ENCODE measurements at regions not wholly inside any gene's neighbourhood (a gene's known extent, or its start where the extent isn't known, plus 50 kb on each side); places are given as distances from the start of the nearest gene placed in this dataset.

GRCh38 chr3:81308306-81308705 lies 453.1 kb downstream of the GBE1 start:
- no peak for TF ChIP-seq ZBTB33 (IDR thresholded peaks at IDR 0.05)
- TF ChIP-seq MAX (IDR thresholded peaks at IDR 0.05): no peak
- TF ChIP-seq CTCF (IDR thresholded peaks at IDR 0.05; ENCODE audit: low read depth, low read length, missing input control): no peak
- no peak for TF ChIP-seq ATF3 (IDR thresholded peaks at IDR 0.05)
- no peak for TF ChIP-seq GABPA (IDR thresholded peaks at IDR 0.05 in 1 of 2, conservative IDR thresholded peaks at IDR 0.05 in 1 of 2)
- no peak for TF ChIP-seq TAF1 (conservative IDR thresholded peaks at IDR 0.05)
- TF ChIP-seq REST (IDR thresholded peaks at IDR 0.05): no peak
